HG02938 (cell line): ENCODE measurements at regions not wholly inside any gene's neighbourhood (a gene's known extent, or its start where the extent isn't known, plus 50 kb on each side); places are given as distances from the start of the nearest gene placed in this dataset.
"Not testable (repeated sequence)": the region's sequence is repeated elsewhere in the genome, so short reads cannot be mapped to it uniquely, and the experiment has no call there.

Experiments
- ATAC-seq: cut with Tn5 transposase; IDR thresholded peaks from one replicate; pipeline ENCODE4 v1.9.1; 2021; ENCODE audit warnings: mild to moderate bottlenecking, moderate library complexity; ENCODE audit not compliant: unreplicated experiment

DNA sequence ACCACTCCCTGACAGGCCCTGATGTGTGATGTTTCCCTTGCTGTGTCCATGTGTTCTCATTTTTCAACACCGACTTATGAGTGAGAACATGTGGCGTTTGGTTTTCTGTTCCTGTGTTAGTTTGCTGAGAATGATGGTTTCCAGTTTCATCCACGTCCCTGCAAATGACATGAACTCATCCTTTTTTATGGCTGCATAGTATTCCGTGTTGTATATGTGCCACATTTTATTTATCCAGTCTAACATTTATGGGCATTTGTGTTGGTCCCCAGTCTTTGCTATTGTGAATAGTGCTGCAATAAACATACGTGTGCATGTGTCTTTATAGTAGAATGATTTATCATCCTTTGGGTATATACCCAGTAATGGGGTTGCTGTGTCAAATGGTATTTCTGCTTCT lies 830.3 kb upstream of the ADGRB3 start:
- not testable (repeated sequence) for ATAC-seq

GRCh38 chr6:67802771-67803170 lies 832.3 kb upstream of the ADGRB3 start:
- ATAC-seq, result no peak

DNA sequence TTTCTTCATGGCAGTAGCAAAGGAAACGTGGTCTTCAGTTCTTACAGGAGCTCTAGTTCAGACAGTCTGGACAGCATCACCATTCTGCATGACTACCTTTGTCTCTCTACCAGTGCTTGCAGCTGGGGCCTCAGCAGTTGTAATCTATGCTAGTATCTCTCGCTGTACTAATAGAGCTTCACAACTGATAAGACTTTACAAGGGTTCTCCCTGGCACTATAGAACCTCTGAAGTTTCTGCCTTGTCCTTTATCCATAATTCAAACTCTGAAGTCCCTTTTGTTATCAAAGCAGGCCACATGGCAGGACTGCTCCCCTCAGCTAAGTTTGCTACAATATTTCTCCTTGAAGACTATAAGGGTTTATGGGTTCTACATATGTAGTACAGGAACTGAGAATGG lies 842.1 kb upstream of the ADGRB3 start:
- no peak for ATAC-seq

GRCh38 chr6:67790569-67790968 lies 844.5 kb upstream of the ADGRB3 start:
- ATAC-seq, result no peak

DNA sequence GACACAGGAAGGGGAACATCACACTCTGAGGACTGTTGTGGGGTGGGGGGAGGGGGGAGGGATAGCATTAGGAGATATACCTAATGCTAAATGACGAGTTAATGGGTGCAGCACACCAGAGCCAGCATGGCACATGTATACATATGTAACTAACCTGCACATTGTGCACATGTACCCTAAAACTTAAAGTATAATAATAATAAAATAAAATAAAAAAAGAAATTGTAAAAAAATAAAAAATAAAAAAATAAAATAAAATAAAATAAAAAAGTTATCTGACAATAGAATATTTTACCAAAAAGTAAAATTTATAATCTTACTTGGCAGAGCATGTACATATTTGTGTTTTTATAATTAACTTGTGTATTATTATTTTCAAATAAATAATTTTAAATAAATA lies 848.0 kb upstream of the ADGRB3 start:
- not testable (repeated sequence) for ATAC-seq

GRCh38 chr6:67779876-67780275 lies 855.2 kb upstream of the ADGRB3 start:
- no peak for ATAC-seq

DNA sequence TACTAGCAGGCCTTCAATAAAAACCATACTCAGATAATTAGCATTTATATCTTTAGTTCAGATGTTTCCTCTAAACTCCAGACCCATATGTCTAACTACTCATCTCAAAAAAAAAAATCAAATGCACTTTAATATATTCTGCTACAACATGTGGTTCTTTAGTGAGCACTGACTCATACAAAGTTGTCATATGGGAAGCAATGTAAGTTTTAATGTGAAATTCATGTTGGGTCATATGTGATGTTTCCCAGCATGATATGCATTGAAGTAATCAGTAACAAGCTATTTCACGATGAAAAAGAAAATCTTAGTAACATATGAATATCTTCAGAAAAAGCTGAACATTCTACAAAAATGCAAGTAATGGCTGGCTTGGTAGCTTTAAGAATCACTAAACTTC lies 859.7 kb upstream of the ADGRB3 start:
- ATAC-seq, result no peak

GRCh38 chr6:67768972-67769371 lies 866.1 kb upstream of the ADGRB3 start:
- ATAC-seq, result no peak

GRCh38 chr6:67767046-67767822 lies 867.8 kb upstream of the ADGRB3 start:
- ATAC-seq, result not testable (repeated sequence)

GRCh38 chr6:67766057-67766456 lies 869.0 kb upstream of the ADGRB3 start:
- no peak for ATAC-seq

DNA sequence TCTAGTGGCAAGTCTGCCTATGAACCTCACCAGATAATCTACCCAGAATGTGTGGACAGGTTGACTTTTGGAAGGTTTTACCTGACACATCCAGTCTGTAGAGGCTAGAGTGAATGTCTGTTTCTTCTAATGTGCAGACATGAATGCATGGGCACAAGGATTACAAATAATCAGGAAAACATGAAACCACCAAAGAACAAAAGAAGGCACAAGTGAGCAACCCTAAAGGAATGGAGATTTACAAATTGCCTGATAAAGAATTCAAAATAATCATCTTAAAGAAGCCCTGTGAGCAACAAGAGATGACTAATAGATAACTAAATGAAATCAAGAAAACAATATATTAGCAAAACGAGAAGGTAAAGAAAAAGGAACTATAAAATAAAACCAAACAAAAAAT lies 876.1 kb upstream of the ADGRB3 start:
- ATAC-seq, result no peak

DNA sequence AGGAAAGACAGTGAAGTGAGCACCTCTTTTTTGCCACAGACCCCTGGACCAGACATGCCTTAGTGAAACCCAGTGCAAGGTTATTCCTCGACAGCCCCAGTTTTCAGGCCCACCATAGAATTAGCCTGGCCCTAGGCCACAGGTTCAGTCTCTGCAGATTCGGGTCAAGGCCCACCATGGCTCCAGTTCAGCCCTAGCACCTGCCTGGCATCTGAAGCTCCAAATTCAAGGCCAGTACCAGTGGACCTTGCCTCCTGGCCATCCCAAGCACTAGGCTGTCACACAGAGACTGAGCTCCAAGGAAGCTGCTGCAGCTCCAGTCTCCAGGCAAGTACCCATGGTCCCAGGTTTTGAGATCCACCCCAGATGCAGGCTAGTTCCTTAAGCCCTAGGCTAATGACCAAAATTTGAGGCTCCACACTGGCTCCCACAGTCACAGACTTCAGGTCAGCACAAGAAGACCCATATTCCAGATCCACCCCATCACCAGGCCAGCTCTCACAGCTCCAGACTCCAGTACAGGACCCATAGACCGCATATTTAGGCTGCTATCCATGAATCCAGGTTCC lies 877.5 kb upstream of the ADGRB3 start:
- no peak for ATAC-seq

GRCh38 chr6:67748521-67748920 lies 886.6 kb upstream of the ADGRB3 start:
- no peak for ATAC-seq

DNA sequence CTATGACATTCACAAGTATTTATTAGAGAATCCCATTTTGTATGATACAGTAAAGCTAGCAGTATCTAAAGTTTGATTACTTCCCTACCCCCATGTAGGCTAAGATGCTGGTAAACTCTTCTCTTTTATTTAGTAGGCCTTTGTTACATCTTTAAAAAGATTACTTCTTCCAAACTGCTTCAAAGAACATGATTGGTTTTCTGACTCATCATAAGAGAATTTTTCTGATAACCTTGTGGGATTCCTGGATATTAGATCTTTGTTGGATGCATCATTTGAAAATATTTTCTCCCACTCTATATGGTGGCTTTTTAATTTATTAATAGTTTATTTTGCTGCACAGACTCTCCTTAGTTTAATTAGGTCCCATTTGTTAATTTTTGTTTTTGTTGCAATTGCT lies 898.3 kb upstream of the ADGRB3 start:
- no peak for ATAC-seq

GRCh38 chr6:67736161-67736560 lies 898.9 kb upstream of the ADGRB3 start:
- ATAC-seq, result no peak

GRCh38 chr6:67735623-67736022 lies 899.5 kb upstream of the ADGRB3 start:
- ATAC-seq, result no peak

GRCh38 chr6:67722861-67723261 lies 912.2 kb upstream of the ADGRB3 start:
- no peak for ATAC-seq

DNA sequence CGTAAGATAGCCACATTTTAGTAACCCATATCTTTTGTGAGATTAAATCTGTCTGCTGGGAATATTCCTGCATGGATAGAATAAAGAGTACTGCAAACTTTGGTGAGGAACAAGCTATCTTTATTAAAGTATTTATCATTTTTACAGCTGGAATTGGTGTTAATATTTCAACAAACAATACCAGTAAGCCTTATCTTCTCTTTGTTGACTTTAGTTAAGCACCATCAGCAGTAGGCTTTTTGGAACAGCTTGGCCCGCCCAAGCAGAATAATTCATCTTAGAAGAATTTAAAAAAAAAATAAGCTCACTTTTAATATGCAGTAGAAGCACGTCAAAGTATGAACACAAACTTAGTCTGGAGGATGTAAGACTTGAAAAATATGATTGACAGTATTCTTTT lies 917.8 kb upstream of the ADGRB3 start:
- ATAC-seq, result no peak

DNA sequence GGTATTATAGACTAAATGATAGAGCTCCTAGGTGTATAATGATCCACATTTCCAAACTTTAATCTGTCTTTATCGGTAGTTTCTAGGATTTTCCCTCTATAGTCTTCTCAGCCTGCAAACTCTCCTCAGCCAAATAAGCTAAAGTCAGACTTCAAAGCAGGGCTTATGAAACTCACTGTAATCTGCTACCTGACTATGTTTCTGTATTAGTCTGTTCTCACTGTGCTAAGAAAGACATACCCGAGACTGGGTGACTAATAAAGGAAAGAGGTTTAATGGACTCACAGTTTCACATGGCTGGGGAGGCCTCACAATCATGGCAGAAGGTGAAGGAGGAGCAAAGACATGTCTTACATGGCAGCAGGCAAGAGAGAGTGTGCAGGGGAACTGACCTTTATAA lies 928.7 kb upstream of the ADGRB3 start:
- ATAC-seq, result no peak

DNA sequence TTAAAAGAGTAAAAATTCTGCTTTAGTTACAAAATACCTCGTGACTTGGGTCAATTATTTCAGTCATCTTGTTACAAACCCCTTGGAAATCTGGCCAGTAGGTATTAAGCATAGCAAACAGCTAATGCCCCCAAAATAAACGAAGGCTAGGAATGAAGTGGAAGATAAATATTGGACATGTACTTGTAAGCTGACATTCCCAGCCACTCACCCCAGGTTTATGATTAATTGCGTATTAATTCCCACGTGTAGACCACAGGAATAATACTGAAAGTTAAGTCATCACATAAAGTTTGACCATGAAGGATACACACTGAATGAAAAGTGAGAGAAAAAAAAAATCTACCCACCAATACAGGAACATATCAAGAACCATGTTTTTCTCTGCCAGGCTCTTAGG lies 936.5 kb upstream of the ADGRB3 start:
- no peak for ATAC-seq

DNA sequence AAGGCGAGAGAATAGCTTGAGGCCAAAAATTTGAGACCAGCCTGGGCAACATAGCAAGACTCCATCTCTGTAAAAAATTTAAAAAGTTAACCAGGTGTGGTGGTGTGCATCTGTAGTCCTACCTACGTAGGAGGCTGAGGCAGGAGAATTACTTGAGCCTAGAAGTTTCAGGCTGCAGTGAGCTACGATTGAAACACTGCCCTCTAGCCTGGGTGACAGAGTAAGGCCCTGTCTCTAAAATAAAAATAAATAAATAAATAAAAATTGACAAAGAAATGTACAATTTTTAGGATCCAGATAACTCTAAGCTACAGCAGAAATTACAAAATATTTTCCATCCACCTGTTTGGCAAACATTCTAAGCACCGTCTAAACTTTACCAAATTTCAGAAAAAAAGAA lies 941.0 kb upstream of the ADGRB3 start:
- ATAC-seq, result no peak

GRCh38 chr6:67689329-67689728 lies 945.8 kb upstream of the ADGRB3 start:
- no peak for ATAC-seq

DNA sequence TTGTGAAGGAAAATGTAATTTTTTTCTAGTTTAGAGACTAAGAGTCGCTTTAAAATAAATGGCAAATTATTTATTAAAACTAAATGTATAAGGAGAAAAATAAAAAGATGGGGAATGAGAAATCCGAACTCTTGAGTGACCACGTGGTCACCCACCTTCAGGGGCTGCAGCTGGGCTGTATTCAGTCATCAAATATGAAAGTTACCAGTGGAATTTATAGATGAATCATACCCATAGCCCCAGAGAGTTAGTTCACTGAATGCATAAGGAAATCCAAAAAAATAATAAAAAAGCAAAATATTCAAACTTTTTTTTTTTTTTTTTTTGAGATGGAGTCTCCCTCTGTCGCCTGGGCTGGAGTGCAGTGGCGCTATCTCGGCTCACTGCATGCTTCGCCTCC lies 947.7 kb upstream of the ADGRB3 start:
- ATAC-seq, result no peak
